ENCODE measurements at regions not wholly inside any gene's neighbourhood (a gene's known extent, or its start where the extent isn't known, plus 50 kb on each side); places are given as distances from the start of the nearest gene placed in this dataset.

GRCh38 chr20:56805313-56805712 is 176.2 kb downstream of the TFAP2C start:
- DNase-seq: no peak

DNA sequence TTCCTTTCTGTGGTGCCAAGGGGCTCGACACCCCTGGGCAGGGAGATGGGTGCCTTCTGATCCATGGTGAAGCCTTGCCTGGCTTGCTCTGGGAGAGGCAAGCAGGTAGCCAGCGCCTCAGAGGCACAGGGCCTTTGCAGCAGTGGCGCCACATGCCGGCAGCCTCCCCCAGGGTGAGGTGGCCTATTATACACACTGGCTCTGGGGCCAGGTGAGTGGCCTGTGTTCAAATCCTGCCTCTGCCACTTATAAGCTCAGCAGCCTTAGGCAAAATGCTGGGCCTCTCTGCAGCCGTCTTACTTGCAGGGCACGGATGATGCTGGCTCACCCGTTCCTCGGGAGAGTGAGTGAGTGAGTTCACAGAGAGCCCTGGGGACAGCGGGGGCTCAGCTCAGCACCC is 176.9 kb downstream of the TFAP2C start:
- no peak for DNase-seq

- DNase-seq: no peak
These were observed 177.9 kb downstream of the TFAP2C start for GRCh38 chr20:56806952-56807517.

- DNase-seq: no peak
These were observed 179.1 kb downstream of the TFAP2C start for GRCh38 chr20:56808117-56808725.

DNA sequence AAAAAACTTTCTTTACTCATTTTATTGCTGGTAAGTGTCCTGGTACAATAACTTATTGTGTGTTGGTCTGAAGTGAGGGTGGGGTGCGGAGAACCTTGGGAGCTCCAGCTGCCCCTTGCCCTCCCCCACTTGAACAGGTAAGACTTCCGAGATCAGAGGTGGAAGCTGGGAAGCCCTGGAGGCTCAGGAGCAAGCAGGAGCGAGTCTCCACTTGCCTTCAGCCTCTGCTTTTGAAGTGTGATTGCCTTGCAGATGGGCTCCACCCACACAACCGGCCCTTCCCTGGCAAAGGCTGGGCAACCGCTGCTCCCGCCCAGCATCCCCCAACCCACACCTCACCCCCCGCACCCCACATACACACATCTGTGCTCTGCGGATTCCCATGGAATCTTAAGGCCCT is 179.6 kb downstream of the TFAP2C start:
- DNase-seq: peak; percentile 37

- no peak for DNase-seq
These were observed 180.6 kb downstream of the TFAP2C start for GRCh38 chr20:56809668-56810067.

GRCh38 chr20:56810141-56810540 is 181.0 kb downstream of the TFAP2C start:
- DNase-seq: no peak

DNA sequence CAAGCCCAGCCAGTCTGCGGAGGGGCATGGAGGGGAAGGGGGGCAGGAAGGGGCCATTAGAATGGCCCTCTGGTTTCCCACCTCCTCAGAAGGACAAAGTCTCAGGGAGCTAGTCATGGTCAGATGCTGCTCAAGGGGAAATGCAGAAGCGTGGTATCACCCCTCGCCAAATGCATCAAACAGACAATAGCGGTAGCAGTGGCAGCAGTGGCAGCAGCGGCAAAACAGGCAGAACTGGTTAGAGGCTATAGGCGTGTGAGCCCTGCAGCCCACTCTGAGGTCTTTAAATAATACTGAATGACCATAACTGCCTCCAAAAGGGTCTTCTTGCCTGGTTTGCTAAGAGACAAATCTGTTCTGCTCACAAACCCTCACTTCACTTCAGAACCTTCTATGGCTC is 186.7 kb downstream of the TFAP2C start:
- no peak for DNase-seq

DNA sequence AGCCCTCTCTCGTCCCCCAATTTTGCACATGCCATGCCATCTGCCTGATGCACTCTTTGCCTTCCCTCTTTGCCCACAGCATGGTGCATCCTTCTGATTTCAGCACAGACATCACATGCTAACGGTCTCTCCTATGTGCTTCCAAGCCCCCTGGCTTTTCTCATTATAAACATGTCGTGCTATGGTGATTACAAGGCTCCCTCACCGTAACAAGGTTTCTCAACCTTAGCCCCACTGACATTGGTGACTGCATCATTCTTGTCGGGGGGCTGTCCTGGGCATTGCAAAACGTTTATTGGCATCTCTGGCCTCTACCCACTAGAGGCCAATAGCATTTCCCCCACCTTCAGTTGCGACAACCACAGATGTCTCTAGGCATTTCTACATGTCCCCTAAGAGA is 187.2 kb downstream of the TFAP2C start:
- no peak for DNase-seq

GRCh38 chr20:56817780-56818675 is 188.9 kb downstream of the TFAP2C start:
- DNase-seq: no peak

DNA sequence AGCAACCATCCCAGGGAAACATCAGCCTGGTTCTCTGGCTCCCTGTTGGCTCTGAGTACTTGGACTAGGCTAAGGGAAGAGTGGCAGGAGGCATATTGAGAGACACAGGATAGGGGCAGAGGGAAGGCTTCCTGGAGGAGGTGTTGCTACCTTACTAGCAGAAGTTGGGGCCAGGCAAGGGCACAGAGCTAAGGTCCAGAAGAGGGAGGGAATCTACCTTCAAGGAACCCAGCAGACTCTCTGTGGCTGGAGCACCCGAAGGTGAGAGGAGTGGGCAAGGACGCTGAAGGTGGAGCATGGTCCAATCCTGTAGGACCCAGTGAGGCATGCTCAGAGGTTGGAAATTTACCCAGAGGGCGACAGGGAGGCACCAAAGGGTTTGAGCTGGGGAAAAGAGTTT is 191.9 kb downstream of the TFAP2C start:
- no peak for DNase-seq

DNA sequence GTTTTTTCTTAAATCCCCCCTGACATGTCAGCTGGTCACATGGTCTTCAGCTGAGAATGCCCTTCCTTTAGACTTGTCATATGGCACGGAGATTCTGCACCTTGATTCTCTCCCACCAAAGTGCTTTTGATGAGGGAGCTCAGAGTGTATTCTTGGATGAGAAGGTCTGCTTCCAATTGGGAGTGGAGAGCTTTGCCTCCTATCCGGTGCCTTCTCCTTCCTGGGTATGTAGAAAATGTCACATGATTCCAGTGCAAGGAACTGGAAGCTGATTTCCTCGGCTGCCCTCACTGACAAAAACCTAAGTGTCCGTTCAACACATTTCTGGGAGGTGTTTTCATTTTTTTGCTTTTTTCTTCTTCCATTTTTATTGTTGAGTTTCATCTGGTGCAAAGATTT is 197.2 kb downstream of the TFAP2C start:
- DNase-seq: no peak

GRCh38 chr20:56826705-56827665 is 197.9 kb downstream of the TFAP2C start:
- DNase-seq: peak; percentile 72

- DNase-seq: no peak
These were observed 198.7 kb downstream of the TFAP2C start for GRCh38 chr20:56827763-56828162.

GRCh38 chr20:56828402-56828801 is 199.3 kb downstream of the TFAP2C start:
- DNase-seq: no peak

GRCh38 chr20:56829788-56830385 is 200.8 kb downstream of the TFAP2C start:
- DNase-seq: peak; percentile 32

GRCh38 chr20:56831795-56832194 is 202.7 kb downstream of the TFAP2C start:
- DNase-seq: no peak

- DNase-seq: no peak
These were observed 204.3 kb downstream of the TFAP2C start for GRCh38 chr20:56833427-56833826.

GRCh38 chr20:56835829-56836550 is 206.9 kb downstream of the TFAP2C start:
- no peak for DNase-seq

DNA sequence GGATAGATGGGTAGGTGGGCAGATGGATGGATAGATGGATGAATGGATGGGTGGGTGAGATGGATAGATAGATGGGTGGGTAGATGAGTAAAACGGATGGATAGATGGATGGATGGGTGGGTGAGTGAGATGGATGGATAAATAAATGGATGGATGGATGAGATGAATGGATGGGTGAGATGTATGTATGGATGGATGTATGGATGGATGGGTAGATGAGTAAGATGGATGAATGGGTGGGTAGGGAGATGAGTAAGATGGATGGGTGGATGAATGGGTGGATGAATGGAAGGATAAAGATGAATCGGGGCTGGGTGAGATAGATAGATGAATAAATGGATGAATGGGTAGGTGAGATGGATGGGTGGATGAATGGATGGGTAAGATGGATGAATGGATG is 210.1 kb downstream of the TFAP2C start:
- no peak for DNase-seq

DNA sequence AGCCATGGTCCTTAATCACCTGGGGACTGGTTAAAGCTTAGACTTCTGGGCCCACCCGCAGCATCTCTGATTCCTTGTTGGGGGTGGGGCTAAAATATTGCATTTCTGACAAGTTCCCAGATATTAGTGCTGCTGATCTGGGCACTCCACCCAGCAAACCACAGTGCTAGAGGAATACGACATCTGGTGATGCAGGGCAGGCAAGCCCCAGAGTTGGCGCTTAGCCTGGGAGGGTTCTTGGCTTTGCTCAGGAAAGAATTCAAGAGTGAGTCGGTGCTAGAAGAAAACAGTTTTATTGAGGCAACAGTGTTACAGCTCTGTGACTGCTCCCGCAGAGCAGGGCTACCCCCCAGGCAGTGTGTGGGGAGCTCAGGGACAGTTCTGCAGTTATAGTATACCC is 210.7 kb downstream of the TFAP2C start:
- DNase-seq: peak; percentile 59

Data from tongue (tissue), 1 donor.